Esophagus squamous epithelium (tissue), 4 donors: ENCODE measurements at regions not wholly inside any gene's neighbourhood (a gene's known extent, or its start where the extent isn't known, plus 50 kb on each side); places are given as distances from the start of the nearest gene placed in this dataset.

Experiments
- POLR2A ChIP-seq, 4 donors: fragments of 450-650 bp; IDR thresholded peaks; one replicate each; pipeline ENCODE4 v1.6.1; 2017; ENCODE audit warnings: antibody characterized with exemption in 4 of 4, mild to moderate bottlenecking in 4 of 4, moderate library complexity in 3 of 4
- TF ChIP-seq, protein P1 (sequence below), 6 experiments: fragments of 450-650 bp in 4 of 6; fragments of 200-600 bp in 2 of 6; sonication (generic) in 2 of 6; IDR thresholded peaks; one replicate each; pipeline ENCODE4 v1.5.1; 2016 to 2019; ENCODE audit warnings: antibody characterized with exemption in 6 of 6, mild to moderate bottlenecking in 4 of 6, moderate library complexity in 4 of 6

DNA sequence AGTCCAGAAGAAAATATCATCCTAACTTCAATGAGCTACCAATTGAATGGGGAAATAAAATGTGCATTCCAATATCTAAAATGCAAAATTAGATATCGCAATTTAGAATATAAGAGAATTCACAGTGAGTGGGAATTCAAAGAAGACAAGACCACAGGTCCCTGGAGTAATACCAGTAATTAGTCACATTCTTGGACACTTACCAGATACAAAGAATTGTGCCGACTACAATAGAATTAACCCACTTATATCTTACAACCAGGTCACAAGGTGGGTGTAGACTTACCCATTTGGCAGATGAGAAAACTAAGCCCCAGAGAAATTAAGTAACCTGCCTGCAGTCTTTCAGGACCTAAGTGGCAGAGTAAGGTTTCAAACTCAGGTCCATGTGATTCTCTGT, 84.3 kb upstream of the C1QTNF7 start:
- TF ChIP-seq POLR2A (IDR thresholded peaks at IDR 0.05): no peak
- TF ChIP-seq, protein P1, sequence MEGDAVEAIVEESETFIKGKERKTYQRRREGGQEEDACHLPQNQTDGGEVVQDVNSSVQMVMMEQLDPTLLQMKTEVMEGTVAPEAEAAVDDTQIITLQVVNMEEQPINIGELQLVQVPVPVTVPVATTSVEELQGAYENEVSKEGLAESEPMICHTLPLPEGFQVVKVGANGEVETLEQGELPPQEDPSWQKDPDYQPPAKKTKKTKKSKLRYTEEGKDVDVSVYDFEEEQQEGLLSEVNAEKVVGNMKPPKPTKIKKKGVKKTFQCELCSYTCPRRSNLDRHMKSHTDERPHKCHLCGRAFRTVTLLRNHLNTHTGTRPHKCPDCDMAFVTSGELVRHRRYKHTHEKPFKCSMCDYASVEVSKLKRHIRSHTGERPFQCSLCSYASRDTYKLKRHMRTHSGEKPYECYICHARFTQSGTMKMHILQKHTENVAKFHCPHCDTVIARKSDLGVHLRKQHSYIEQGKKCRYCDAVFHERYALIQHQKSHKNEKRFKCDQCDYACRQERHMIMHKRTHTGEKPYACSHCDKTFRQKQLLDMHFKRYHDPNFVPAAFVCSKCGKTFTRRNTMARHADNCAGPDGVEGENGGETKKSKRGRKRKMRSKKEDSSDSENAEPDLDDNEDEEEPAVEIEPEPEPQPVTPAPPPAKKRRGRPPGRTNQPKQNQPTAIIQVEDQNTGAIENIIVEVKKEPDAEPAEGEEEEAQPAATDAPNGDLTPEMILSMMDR (IDR thresholded peaks at IDR 0.05): no peak
